PC-3 (cell line): ENCODE measurements at regions not wholly inside any gene's neighbourhood (a gene's known extent, or its start where the extent isn't known, plus 50 kb on each side); places are given as distances from the start of the nearest gene placed in this dataset.
A peak's percentile ranks its signal among the peaks of the same experiment; 100 is the strongest.
"Not testable (repeated sequence)": the region's sequence is repeated elsewhere in the genome, so short reads cannot be mapped to it uniquely, and the experiment has no call there.

ENCODE experiments used
- ATAC-seq: fragments of 200-7000 bp; cut with Tn5 transposase; 2 replicates; pipeline ENCODE4 v1.9.1; 2020; ENCODE audit warnings: mild to moderate bottlenecking, moderate library complexity
- BruUV-seq: library from RNA; stranded (reverse); fragments of 400-500 nt; replicated peaks from 2 replicates; lab custom pipeline; 2021; lab: Mats Ljungman, UMichigan
- CTCF ChIA-PET: fragments of 300-600 bp; sonication (Branson Sonifier 250); formaldehyde crosslinking; loops from one replicate; lab custom pipeline; 2022; ENCODE audit warnings: antibody characterized with exemption; lab: Charles Lee
- POLR2A ChIA-PET: fragments of 300-600 bp; sonication (Branson Sonifier 250); formaldehyde crosslinking; loops from one replicate; lab custom pipeline; 2022; ENCODE audit warnings: antibody characterized with exemption; ENCODE audit not compliant: unreplicated experiment; lab: Charles Lee
- DNase-seq: peaks from one replicate; pipeline ENCODE4 v3.0.0-alpha.2; 2015
- H2AFZ ChIP-seq: fragments of 300-600 bp; sonication (generic); 2 replicates; pipeline ENCODE4 v1.6.0; 2016; ENCODE audit warnings: antibody characterized with exemption, low read length
- H3F3A ChIP-seq: fragments of 300-600 bp; sonication (generic); one replicate; pipeline ENCODE4 v1.6.0; 2017; ENCODE audit warnings: antibody characterized with exemption, low read length, control low read depth, mild to moderate bottlenecking; ENCODE audit not compliant: unreplicated experiment
- H3K27ac ChIP-seq: fragments of 300-600 bp; sonication (generic); 2 replicates; pipeline ENCODE4 v1.5.1; 2016; ENCODE audit warnings: mild to moderate bottlenecking, low read length
- H3K27me3 ChIP-seq: fragments of 300-600 bp; sonication (generic); 2 replicates; pipeline ENCODE4 v1.6.1; 2016; ENCODE audit warnings: low read length, mixed read lengths
- H3K36me3 ChIP-seq: fragments of 300-600 bp; sonication (generic); 2 replicates; pipeline ENCODE4 v1.6.1; 2016; ENCODE audit warnings: low read depth, mixed run types, low read length, mixed read lengths
- H3K4me1 ChIP-seq: fragments of 300-600 bp; sonication (generic); 2 replicates; pipeline ENCODE4 v1.5.1; 2016; ENCODE audit warnings: low read length; ENCODE audit not compliant: insufficient read depth
- H3K4me2 ChIP-seq: fragments of 300-600 bp; sonication (generic); 2 replicates; pipeline ENCODE4 v1.6.0; 2016; ENCODE audit warnings: low read length
- H3K4me3 ChIP-seq: fragments of 300-600 bp; sonication (generic); 2 replicates; pipeline ENCODE4 v1.5.1; 2016; ENCODE audit warnings: mild to moderate bottlenecking, low read length, mixed read lengths
- H3K79me2 ChIP-seq: fragments of 300-600 bp; sonication (generic); 2 replicates; pipeline ENCODE4 v1.6.1; 2017; ENCODE audit warnings: low read length, mixed read lengths
- H3K9ac ChIP-seq: fragments of 300-600 bp; sonication (generic); 2 replicates; pipeline ENCODE4 v1.6.0; 2016; ENCODE audit warnings: mild to moderate bottlenecking, low read length
- H3K9me2 ChIP-seq: fragments of 300-600 bp; sonication (generic); replicated peaks from 2 replicates; pipeline ENCODE4 v1.6.1; 2016; ENCODE audit warnings: mixed run types, low read length, mixed read lengths
- H3K9me3 ChIP-seq: fragments of 300-600 bp; sonication (generic); 2 replicates; pipeline ENCODE4 v1.6.1; 2016; ENCODE audit warnings: low read length, mixed read lengths
- H4K20me1 ChIP-seq: fragments of 300-600 bp; sonication (generic); 2 replicates; pipeline ENCODE4 v1.6.1; 2016; ENCODE audit warnings: low read length, mixed read lengths
- CTCF ChIP-seq: fragments of 300-600 bp; sonication (generic); conservative IDR thresholded peaks from 2 replicates; pipeline ENCODE4 v1.5.1; 2017; ENCODE audit warnings: antibody characterized with exemption, low read depth, mild to moderate bottlenecking, low read length
- EZH2 ChIP-seq: fragments of 300-600 bp; sonication (generic); IDR thresholded peaks from one replicate; pipeline ENCODE4 v1.6.1; 2017; ENCODE audit warnings: antibody characterized with exemption, mild to moderate bottlenecking, low read length; ENCODE audit not compliant: unreplicated experiment
- EZH2phosphoT487 ChIP-seq: fragments of 300-600 bp; sonication (generic); IDR thresholded peaks from 2 replicates; pipeline ENCODE4 v1.6.1; 2018; ENCODE audit warnings: mild to moderate bottlenecking, antibody characterized with exemption, low read length, borderline replicate concordance
- intact Hi-C: fragments of 100-400 bp; cut with micrococcal nuclease; formaldehyde crosslinking; loops from 2 replicates; pipeline ENCODE4 v1.9.0; 2023

GRCh38 chr17:69684251-69684650 is 269.8 kb downstream of the MAP2K6 start:
- POLR2A ChIA-PET, result interaction anchor here (0.6 kb wide), 1 partner anchor 302 kb away, joined by 5 read pairs; no protein-coding TSS in a partner anchor
- H2AFZ ChIP-seq, result no peak overlapping the region
- CTCF ChIA-PET, result no interaction called here
- H4K20me1 ChIP-seq, result no peaks in the 10 kb centered on the region
- no peak for TF ChIP-seq CTCF
- TF ChIP-seq EZH2phosphoT487, result no peak
- no peak for TF ChIP-seq EZH2
- ATAC-seq (no peak), DNase-seq (no peak)
- no peaks in the 10 kb centered on the region for H3K27me3 ChIP-seq
- H3K4me2 ChIP-seq, result no peak overlapping the region
- H3K9me3 ChIP-seq, result no peaks in the 10 kb centered on the region
- H3K27ac ChIP-seq, result no peak overlapping the region
- H3K9me2 ChIP-seq, result no peaks in the 10 kb centered on the region
- no peaks in the 10 kb centered on the region for H3K79me2 ChIP-seq
- H3F3A ChIP-seq, result no peaks in the 10 kb centered on the region
- H3K4me3 ChIP-seq, result no peak overlapping the region
- H3K36me3 ChIP-seq, result no peaks in the 10 kb centered on the region
- intact Hi-C loops, result no loop called here
- no peaks in the 10 kb centered on the region for H3K4me1 ChIP-seq
- H3K9ac ChIP-seq, result no peak overlapping the region
- no TSS peak for BruUV-seq

- H3K9me3 ChIP-seq, H4K20me1 ChIP-seq, BruUV-seq, H3K27me3 ChIP-seq, H3K4me2 ChIP-seq, H3K4me3 ChIP-seq, H3F3A ChIP-seq, H3K36me3 ChIP-seq, intact Hi-C loops, H3K9me2 ChIP-seq, H3K9ac ChIP-seq, H3K27ac ChIP-seq, H2AFZ ChIP-seq, H3K79me2 ChIP-seq, H3K4me1 ChIP-seq: not testable (repeated sequence)
- ChIA-PET POLR2A (interaction anchor here (0.6 kb wide), 2 partner anchors 149 to 301 kb away, joined by 5 read pairs; no protein-coding TSS in a partner anchor), CTCF (interaction anchor here (0.6 to 0.7 kb wide), 2 partner anchors 91 to 171 kb away, joined by 4 to 7 read pairs; no protein-coding TSS in a partner anchor)
- peak; percentile 26 for DNase-seq
- peak; percentile 38; the same call in 1 of the 2 replicates for ATAC-seq
Measured at GRCh38 chr17:69685150-69685549, 270.7 kb downstream of the MAP2K6 start.

GRCh38 chr17:69690531-69690930 is 276.0 kb downstream of the MAP2K6 start:
- Histone ChIP-seq H3K9me2 (no peaks in the 10 kb centered on the region), H3K4me3 (no peak overlapping the region), H3F3A (no peaks in the 10 kb centered on the region), H3K79me2 (no peaks in the 10 kb centered on the region), H3K9me3 (no peaks in the 10 kb centered on the region), H3K4me1 (no peaks in the 10 kb centered on the region), H3K4me2 (no peak overlapping the region), H4K20me1 (no peaks in the 10 kb centered on the region), H2AFZ (no peak overlapping the region), H3K9ac (no peak overlapping the region), H3K27me3 (no peaks in the 10 kb centered on the region), H3K36me3 (no peaks in the 10 kb centered on the region), H3K27ac (no peak overlapping the region)
- ATAC-seq (no peak), DNase-seq (no peak)
- CTCF ChIA-PET, result no interaction called here
- no peak for TF ChIP-seq EZH2phosphoT487
- no peak for TF ChIP-seq CTCF
- TF ChIP-seq EZH2, result no peak
- no TSS peak for BruUV-seq
- intact Hi-C loops, result no loop called here
- POLR2A ChIA-PET, result no interaction called here
